ENCODE measurements at regions not wholly inside any gene's neighbourhood (a gene's known extent, or its start where the extent isn't known, plus 50 kb on each side); places are given as distances from the start of the nearest gene placed in this dataset.
"Not testable (repeated sequence)": the region's sequence is repeated elsewhere in the genome, so short reads cannot be mapped to it uniquely, and the experiment has no call there.

DNA sequence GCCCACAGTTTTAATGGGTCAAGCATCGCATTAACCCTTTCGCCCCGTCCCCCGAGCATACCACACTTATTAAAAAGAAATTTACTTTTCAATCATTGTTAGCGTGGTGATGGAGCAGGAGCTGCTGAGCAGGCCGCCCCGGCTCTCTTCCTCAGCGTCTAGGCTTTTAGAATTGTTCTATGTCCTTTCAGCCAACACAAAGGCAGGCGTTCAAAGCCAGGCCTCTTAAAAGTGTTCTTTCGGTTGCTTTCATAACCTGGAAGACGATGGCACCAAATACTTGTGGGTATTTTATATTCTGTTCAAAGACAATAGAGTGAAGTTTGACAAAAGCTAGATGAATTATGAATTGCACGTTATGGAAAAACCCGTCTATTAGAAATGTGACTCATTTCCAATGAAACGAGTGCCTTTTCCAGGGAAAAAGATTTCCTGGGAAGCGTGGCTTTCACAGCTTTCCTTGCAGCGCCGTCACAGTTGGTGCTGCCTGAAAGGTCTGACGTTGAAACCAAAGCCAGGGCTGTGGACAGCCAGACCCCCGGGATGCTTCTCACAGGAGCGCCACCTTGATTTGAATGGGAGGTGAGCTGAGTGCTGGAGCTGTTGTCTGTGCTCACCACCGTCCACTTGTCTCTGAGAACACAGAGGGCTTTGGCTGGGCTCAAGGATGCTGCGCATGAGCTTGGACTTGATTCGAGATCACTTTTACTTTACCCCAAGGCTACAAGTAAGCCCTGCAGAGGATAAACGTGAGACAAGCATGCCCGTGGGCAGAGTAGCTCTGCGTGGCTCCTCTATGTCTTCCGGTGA lies 78.8 kb downstream of the SOX1 start:
- peak; percentile 6 for DNase-seq (ENCODE audit: low spot score)

DNA sequence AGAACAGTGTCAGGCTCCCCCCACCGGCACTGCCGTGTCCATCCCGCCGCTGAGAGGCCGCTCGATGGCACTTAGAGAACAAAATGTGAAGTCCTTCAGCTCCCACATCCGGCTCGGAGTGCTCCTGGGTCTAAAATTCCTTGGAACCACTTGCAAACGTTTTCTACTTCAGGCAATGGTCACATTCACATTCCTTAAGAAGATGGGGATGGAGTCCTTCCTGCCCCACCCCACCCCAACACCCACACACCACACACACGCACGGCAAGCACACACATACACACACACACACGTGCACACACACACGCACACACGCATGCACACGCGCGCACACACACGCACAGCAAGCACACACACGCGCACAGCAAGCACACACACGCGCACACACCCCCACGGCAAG lies 83.4 kb downstream of the SOX1 start:
- DNase-seq (ENCODE audit: low spot score): no peak

DNA sequence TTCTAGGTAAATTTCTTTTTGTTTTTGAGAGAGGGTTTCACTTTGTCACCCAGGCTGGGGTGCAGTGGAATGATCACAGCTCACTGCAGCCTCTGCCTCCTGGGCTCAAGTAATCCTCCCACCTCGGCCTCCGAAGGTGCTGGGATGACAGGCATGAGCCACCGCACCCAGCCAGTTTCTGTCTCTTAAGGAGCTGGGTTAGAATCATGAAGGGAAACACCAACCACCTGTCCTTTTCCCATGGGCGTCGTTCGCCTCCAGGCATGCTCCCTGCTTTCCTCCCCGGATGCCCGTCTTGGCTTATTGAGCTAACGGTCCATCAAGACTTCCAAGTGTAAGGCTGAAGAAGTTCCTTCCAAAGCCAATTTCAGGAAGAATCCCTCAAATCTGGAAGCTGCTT lies 85.9 kb downstream of the SOX1 start:
- no peak for DNase-seq (ENCODE audit: low spot score)

DNA sequence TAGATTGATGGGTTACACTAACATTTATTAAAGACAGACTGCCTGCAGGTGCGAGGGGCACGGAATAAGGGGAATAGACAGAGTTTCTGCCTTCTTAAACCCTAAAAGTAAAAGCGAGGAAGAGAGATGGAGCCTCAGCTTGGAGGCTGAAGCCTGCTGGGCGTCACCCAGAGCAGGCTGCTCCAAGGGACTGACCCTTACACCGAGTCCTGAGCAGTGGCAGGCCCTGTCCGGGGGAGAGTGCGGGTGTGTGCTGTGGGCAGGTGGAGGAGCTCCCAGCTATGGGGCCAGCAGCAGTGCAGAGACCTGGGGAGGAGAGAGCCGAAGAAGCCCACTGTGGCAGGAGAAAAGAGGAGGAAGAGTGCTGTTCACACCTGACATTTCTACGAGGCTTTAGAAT lies 86.4 kb downstream of the SOX1 start:
- no peak for DNase-seq (ENCODE audit: low spot score)

DNA sequence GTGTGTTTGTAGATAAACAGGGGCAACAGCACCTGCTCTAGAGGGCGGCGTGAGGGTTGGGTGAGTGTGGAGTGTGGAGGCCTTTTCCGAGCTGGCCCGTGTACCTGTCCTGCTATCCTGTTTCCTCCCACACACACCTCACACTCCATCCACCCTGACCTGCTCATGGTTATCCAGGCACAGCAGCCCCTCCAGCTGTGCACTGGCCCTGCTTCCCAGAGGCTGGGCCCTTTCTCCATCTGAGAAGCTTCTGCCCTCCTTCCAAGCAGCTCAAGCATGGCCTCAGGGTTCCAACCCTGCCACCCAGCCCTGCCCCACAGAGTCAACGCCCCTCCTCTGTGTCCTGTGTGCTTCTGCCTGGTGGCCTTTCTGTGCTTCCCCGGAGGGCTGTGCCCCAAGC lies 86.9 kb downstream of the SOX1 start:
- no peak for DNase-seq (ENCODE audit: low spot score)

DNA sequence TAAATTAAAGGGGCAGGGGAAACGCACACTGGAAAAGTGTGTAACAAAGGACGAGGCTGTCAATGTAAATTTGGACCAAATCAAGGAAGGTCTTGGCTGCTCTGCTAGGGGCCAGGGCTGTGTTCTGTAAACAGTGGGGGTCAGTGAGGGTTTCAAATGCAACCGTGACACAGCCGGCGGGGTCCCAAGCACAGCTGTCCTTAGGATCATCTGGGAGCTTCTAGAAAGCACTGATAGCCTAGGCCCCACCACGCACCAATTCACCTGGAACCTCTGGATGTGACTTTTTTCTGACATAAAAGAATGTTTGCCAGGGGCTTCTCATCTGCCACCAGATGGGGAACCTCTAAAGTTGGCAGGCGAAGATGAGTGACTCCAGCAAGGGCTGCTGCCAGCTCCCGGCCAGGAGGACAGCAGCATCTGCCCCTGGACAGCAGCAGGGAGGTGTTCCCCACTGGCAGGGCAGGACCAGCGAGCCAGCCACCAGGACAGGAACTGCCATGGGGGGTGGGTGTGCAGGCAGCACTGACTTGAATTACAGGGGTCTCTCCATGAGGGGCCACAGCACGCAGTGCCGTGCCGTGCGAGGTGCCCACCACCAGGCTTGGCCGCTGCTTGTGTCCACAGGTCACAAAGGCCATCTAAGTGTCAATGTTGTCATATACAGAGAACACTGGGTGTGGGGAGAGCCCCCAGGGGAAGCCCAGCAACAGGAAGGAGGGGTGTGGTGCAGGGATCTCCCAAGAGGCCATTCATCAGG lies 87.5 kb downstream of the SOX1 start:
- DNase-seq (ENCODE audit: low spot score): no peak

DNA sequence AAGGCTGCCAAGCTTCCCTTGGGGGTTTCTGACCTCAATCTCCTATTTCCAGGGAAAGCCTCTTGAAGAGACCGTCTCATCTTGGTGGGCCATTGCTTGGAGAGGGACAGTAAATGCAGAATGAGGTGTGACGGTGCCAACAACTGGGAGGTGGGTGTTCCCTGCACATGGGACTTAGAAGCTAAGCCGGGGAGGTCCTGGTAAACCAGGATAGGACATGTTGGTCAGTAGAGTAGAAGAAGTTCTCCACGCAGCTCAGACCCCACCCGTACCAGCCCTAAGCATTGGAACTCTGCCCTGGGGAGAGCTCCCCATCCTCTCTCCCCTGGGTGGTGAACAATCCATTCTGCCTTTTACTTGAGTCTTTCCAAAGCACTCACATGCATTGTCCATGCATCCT lies 92.0 kb downstream of the SOX1 start:
- DNase-seq (ENCODE audit: low spot score): no peak

DNA sequence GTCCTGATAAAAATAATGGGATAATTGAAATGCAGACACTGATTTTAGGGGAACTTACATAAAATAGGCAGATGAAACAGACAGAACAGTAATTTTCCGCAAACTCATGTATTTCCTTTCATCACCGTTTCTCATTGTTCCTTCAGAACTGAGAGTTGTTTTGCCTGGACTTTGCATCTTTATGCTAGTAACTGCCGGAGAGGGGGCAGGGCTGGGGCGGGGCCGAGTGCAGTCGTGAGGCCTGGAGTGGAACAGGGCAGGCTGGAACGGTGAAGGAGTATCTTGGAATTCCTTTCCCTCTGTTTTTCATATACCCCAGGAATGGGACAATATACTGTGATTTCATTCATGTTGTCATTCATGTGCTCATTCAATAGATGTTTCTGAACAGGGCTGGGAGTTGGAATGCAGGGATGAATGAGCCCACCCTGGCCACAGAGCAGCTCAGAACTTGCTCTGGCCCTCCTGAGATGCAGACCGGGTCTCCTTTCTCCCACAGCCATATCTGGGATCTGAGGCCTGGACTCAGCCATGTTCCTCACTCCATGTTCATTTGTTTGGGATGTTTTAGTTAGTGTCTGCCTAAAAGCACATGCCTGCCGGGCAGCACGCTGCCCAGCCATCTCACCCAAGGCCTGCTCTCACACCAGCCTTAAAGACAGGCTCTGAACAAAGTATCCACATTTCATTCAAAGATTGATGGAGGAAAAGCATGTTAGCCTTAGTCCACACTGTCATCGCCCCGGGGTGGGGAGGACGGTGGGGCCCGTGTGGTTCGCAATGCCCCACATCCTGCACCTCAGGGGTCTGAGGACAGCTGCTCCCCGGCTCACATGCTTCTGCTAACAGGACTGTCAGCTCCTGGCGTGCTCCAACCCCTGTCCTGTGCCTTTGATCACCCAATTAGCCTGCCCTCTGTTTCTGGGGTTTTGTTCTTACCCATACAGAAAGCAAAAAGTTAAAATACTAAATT lies 92.9 kb downstream of the SOX1 start:
- DNase-seq (ENCODE audit: low spot score): no peak

DNA sequence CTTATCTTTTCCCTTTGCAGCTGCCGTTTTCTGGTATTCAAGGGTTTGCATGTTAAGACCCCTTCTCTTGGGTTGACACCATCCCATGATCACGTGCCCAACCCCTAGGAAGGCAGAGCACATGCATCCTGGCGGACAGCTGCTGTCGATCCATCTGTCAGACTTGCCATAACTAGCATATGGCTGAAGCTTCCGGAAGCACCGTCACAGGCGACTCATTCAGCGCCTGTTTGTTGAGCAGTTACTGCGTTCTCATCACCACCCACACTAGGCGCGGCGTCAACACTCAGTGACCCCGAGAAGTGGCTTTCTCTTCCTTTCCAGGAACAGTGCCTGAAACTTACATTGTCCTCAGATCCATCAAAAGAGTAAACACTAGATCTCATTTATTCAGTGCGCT lies 93.6 kb downstream of the SOX1 start:
- DNase-seq (ENCODE audit: low spot score): no peak

DNA sequence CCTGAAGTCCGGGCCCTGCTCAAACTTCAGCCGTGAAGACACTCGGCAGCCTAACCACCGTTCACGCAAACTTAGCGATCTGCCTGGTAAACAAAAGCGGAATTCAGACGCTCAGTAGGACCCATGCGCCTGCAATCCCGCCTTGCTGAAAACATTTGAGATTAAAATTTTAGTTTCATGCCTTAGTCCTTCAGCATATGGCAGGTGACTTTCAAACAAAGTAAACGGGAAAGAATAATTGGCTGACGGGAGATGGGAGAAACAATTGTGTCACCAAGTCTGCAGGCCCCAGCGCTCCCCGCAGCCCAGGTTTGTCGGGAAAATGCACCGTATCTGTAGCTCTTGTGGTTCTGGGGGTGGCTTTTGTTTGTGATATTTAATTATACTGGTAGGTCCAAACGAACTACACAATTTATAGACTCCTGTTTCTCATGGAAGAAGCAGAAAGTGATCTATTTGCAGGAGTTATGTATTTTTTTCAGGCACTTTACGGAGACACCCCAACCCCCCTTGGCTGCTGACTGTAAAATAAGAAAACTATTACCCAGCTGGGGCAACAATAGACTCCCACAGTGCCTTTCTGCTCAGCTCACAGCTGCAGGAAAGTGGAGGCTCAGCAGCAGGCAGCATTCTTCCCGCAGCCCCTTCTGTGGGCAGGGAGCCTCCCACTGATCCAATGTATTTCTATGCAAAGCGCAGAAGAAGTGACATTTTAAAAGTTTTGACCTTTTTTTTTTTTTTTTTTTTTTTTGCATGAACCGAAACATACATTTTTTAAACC lies 94.8 kb downstream of the SOX1 start:
- DNase-seq (ENCODE audit: low spot score): no peak

DNA sequence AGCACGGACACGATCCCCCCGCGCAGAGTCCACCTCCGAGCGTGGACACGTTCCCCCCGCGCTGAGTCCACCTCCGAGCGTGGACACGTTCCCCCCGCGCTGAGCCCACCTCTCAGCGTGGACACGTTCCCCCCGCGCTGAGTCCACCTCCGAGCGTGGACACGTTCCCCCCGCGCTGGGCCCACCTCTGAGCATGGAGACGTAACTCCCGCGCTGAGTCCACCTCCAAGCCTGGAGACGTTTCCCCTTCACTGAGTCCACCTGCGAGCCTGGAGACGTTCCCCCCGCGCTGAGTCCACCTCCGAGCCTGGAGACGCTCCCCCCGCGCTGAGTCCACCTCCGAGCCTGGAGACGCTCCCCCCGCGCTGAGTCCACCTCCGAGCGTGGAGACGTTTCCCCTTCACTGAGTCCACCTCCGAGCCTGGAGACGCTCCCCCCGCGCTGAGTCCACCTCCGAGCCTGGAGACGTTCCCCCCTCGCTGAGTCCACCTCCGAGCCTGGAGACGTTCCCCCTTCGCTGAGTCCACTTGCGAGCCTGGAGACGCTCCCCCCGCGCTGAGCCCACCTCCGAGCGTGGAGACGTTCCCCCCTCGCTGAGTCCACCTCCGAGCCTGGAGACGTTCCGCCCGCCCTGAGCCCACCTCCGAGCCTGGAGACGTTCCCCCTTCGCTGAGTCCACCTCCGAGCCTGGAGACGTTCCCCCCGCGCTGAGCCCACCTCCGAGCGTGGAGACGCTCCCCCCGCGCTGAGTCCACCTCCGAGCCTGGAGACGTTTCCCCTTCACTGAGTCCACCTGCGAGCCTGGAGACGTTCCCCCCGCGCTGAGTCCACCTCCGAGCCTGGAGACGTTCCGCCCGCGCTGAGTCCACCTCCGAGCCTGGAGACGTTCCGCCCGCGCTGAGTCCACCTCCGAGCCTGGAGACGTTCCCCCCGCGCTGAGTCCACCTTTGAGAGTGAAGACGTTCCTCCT lies 97.0 kb downstream of the SOX1 start:
- DNase-seq (ENCODE audit: low spot score): not testable (repeated sequence)

DNA sequence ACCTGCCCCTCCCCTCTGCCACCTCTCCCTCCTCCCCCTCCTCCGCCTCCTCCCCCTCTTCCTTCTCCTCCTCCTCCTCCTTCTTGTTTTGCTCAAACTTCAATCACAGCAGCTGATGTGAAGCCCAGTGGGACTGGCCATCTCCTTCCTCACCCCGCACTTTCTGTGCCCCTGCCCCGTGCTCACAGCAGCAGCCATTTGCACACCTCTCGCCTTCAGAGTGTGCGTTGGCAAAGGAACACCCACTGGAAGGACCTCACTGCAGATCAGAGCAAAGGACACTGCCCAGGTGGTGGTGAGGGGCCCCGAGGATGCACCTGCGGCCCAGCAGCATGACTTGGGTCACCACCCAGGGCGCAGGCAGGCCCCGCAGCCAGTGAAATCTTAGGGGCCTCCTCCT lies 98.8 kb downstream of the SOX1 start:
- DNase-seq (ENCODE audit: low spot score): no peak

DNA sequence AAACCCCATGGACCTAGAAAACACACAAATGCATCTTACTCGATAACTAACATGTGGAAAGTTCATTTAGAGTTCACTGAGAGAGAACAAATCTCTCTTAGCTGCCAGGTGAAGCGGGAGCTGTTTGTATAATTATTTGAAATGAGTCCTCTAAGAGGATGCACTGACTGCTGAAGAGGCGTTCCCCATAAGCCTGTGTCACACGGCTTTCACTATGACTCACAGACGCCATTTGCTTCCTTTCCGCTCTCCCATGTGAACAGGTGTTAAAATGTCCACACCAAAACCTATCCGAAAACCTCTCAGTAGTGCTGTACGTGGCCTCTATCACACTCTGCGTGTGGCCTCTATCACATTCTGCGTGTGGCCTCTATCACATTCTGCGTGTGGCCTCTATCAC lies 101.8 kb downstream of the SOX1 start:
- DNase-seq (ENCODE audit: low spot score): no peak

DNA sequence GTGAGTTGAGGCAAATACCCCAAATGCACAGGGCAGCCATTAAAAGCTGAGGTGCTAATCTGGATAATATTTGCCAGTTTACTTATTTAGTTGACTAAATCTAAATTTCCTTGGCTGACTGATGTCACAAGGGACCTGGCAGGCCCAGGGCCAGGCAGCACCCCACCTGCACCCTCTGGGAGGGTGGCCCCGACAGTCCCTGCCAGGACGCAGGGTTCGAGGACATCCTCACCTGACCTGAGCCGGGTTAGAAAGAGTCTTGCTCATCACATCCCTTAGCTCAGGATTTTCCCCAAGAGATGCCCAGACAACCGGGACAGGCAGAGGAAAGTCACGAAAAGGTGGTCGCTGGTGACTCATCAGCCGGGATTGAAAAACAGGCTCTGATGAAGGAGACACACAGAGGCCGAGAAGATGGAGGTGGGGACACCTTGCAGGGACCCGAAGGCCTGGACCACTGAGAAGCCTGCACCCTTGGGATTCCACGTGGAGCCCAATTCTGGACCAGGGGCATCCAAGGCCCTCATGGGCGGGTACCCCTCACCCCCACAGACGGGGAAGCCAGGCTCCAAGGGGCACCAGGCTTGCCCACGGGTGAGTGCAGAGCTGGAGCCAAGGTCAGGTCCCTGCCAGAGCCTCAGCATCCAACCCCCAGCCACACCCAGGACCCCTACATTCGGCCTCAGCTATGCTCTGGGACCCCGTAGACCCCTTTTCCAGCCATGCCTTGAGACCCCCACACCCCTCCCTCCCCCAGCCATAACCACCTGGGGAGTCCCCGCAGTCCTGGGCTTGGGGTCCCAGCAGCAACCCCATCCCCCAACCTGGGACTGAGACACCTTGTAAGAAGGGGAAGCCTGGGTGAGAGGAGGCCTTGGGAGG lies 103.2 kb downstream of the SOX1 start:
- DNase-seq (ENCODE audit: low spot score): peak; percentile 45

DNA sequence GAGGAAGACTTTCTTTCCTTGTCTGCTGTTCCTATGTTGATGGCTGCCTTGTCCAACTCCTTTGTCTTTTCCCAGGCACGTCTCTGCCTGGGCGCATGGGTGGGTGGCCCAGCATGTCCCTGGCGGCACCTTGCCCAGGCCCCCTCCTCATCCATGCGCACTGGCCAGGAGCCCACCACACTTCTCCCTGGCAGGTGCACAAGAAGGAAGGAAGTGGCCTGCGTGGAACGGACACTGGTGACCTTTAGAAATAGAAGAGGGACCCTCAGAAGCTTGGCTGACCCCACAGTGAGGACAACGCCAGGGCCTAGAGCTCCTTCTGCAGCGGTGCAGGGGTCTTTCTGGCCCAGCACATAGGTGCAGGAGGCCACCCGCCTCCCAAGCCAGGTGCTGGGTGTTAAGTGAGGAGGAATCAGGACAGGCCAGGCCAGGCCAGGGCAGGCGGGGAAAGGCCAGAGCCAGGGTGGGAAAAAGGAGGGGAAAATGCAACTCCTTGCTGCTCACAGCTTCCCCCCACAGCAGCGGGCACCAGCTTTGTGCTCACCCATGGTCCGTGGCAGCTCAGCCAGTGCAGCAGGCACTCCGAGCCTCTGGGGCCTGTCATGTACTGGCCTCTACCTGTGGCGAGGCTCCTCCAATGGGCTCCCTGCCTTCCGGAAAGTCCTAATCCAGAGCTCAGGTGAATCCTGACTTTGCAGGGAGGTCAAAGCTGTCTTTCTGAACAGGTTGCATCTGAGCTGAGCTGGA lies 104.0 kb downstream of the SOX1 start:
- peak; percentile 63 for DNase-seq (ENCODE audit: low spot score)

DNA sequence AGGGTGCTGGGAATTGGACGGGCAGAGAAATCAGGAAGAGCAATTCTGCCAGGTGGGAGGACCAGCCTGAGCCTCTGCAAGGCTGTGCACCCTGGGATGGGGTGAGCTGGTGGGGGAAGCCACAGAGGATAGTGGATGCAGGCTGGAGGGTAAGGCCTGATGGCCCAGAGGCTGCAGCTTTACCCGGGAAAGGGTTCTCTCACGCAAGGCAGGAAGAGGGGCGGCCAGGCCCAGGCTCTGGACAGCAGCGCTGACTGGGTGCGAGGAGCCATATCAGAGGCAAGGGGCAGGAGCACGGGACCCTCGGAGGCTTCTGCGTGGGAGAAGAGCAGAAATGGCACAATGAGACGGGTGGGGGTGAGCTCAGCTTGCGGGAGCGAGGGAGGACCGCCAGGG lies 104.6 kb downstream of the SOX1 start:
- no peak for DNase-seq (ENCODE audit: low spot score)

DNA sequence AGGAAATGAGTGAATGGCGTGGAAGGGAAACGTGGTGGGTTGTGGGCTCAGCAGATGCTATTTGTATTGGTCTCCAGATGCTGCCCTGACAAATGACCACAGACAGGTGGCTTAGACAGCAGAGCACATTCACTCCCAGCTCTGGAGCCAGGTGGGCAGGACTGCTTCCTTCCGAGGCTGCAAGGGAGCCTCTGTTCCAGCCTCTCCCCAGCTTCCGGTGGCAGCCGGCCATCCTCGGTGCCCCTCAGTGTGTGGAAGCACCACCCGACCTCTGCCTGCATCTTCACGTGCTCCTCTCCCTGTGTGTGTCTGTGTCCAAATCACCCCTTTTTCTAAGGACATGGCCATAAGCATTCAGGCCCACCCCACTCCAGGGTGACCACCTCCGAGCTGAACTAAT lies 105.1 kb downstream of the SOX1 start:
- peak; percentile 44 for DNase-seq (ENCODE audit: low spot score)

DNA sequence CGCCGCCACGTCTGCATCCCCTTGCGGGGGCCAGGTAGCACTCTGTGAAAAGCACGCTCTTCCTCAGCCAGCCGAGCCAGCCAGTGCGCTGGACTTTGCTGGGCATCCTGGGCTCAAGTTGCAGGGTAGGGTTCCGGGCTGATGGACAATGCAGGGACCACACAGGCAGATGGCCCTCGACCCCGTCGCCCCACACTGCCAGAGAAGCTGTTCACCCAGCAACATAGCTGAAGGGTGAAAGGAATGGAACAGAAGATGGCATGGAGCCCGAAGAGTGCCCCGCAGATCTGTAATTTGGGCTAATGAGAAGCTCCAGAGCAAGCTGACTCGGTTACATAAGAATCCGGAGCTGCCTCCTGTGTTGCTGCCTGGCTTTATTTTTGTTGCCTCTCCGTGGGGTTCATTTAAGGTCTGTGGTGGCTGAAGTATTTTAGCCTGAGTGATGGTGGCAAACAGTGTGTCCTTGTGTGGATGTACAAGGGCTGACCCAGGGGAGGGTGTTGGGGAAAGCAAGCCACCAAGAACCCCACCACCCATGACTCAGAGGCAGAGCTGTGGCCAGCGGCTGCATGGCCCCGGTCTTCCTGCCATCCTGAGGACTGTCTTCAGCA lies 105.8 kb downstream of the SOX1 start:
- peak; percentile 53 for DNase-seq (ENCODE audit: low spot score)
